ENCODE measurements at regions not wholly inside any gene's neighbourhood (a gene's known extent, or its start where the extent isn't known, plus 50 kb on each side); places are given as distances from the start of the nearest gene placed in this dataset.
"Not testable (repeated sequence)": the region's sequence is repeated elsewhere in the genome, so short reads cannot be mapped to it uniquely, and the experiment has no call there.

DNA sequence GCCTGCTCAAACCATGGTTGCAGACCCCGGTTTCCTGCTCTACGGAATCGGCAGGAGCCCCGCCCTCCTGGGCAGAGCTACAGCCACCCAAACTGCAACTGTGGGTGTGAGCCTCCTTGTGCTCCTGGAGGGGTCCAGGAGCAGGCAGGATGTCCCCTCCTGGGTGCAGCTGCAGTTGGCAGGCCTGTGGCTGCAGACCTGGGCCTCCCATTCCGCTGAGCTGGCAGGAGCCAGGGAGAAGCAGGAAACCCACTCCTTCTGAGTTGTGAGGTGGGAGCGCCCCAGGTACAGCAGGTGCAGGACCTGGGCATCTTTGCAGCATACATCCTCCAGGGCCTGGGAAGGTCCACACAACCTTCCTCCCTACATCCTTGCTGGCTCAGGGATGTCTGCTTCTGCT is 578.7 kb upstream of the USP24 start:
- in situ Hi-C loops (cut with HindIII; ENCODE audit: low sequenced_read_pairs): no loop called here
- no peak for DNase-seq (ENCODE audit: low read depth)
- TF ChIP-seq, protein P1, sequence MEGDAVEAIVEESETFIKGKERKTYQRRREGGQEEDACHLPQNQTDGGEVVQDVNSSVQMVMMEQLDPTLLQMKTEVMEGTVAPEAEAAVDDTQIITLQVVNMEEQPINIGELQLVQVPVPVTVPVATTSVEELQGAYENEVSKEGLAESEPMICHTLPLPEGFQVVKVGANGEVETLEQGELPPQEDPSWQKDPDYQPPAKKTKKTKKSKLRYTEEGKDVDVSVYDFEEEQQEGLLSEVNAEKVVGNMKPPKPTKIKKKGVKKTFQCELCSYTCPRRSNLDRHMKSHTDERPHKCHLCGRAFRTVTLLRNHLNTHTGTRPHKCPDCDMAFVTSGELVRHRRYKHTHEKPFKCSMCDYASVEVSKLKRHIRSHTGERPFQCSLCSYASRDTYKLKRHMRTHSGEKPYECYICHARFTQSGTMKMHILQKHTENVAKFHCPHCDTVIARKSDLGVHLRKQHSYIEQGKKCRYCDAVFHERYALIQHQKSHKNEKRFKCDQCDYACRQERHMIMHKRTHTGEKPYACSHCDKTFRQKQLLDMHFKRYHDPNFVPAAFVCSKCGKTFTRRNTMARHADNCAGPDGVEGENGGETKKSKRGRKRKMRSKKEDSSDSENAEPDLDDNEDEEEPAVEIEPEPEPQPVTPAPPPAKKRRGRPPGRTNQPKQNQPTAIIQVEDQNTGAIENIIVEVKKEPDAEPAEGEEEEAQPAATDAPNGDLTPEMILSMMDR (IDR thresholded peaks at IDR 0.05; ENCODE audit: low read depth, low read length, missing control alignments): no peak
- H3K4me3 ChIP-seq (ENCODE audit: low read depth, low read length): no peak overlapping the region

DNA sequence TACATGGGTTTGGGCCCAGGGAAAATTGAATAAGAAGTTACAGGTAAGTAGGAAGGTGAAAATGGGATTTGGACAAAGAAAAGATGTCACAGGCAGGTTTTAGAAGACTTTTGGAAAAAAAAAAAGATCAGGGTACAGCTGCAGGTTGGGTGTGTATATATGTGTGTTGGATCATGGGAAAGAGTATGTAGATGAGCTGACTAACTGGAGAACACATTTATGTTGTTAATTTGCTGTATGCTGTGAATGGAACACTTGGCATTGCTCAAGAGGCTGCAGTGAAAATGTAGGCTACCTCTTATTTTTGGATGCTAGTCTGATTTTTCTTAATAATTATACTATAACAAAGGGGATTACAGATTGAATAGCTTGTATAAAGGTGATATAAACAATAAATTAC is 577.7 kb upstream of the USP24 start:
- in situ Hi-C loops (cut with HindIII; ENCODE audit: low sequenced_read_pairs): no loop called here
- no peak for DNase-seq (ENCODE audit: low read depth)
- no peak overlapping the region for H3K4me3 ChIP-seq (ENCODE audit: low read depth, low read length)
- TF ChIP-seq, protein P1 (IDR thresholded peaks at IDR 0.05; ENCODE audit: low read depth, low read length, missing control alignments): no peak

DNA sequence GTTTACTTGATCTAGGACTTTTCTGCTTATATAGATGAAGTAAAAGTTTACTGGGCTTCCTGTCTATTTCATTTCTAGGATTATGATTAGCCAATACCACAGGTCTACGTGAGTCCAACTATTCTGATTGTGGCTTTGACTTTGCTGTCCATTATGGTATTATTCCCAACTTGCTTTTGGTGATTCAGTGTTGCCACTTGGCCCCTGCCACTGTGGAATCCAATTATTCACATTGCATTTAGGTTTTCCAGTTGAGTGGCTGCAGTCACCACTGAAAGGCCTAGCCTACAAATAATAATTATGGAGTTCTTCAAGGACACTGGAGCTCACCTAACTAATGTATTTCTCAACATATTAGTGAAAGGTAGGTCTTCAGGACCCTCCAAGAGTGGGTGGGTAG is 574.3 kb upstream of the USP24 start:
- DNase-seq (ENCODE audit: low read depth): peak; percentile 46
- H3K4me3 ChIP-seq (ENCODE audit: low read depth, low read length): no peak overlapping the region
- TF ChIP-seq, protein P1 (IDR thresholded peaks at IDR 0.05; ENCODE audit: low read depth, low read length, missing control alignments): no peak
- in situ Hi-C loops (cut with HindIII; ENCODE audit: low sequenced_read_pairs): no loop called here

DNA sequence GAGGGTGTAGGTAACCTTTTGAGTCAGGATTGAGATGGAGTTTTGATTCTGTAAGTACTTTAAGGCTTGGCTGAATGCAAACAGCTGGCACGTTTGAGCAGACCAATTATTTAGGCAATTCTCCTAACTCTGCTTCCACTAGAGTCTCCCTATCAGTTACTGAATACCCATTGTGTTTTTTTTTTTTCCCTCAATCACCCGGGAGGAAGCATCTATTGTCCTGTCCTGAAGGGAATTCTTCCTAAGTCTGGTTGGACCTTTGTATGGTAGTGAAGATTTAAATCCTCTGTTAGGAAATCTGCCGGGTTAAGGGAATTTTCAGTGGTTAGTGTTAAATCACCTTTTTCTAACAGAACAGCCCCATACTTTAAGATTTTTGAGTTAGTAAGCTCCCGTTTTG is 571.2 kb upstream of the USP24 start:
- DNase-seq (ENCODE audit: low read depth): no peak
- TF ChIP-seq, protein P1 (IDR thresholded peaks at IDR 0.05; ENCODE audit: low read depth, low read length, missing control alignments): no peak
- H3K4me3 ChIP-seq (ENCODE audit: low read depth, low read length): no peak overlapping the region
- in situ Hi-C loops (cut with HindIII; ENCODE audit: low sequenced_read_pairs): no loop called here

DNA sequence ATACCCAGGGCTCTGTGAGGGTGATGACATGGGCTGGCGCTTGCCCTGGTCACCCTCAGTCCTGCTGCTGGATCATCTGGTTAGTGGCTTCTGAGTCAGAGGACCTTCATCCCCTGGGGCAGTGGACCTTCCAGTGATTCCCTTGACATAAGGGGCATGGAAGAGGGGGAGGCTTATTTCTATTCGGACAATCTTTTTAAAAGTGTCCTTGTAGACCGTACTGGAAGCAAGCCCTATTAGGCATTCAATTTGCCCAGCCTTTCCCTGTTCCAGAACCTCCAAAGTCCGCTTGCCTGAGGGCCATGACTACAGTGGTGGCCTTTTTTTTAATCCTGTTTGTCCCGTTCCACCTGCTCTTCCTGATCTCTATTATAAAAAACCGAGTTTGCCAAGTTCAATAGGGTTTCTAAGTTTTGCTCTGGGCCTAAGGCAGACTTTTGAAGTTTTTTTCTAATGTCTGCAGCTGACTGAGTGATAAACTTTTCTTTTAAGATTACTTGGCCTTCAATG is 569.8 kb upstream of the USP24 start:
- in situ Hi-C loops (cut with HindIII; ENCODE audit: low sequenced_read_pairs); H3K4me3 ChIP-seq (ENCODE audit: low read depth, low read length); DNase-seq (ENCODE audit: low read depth): not testable (repeated sequence)

DNA sequence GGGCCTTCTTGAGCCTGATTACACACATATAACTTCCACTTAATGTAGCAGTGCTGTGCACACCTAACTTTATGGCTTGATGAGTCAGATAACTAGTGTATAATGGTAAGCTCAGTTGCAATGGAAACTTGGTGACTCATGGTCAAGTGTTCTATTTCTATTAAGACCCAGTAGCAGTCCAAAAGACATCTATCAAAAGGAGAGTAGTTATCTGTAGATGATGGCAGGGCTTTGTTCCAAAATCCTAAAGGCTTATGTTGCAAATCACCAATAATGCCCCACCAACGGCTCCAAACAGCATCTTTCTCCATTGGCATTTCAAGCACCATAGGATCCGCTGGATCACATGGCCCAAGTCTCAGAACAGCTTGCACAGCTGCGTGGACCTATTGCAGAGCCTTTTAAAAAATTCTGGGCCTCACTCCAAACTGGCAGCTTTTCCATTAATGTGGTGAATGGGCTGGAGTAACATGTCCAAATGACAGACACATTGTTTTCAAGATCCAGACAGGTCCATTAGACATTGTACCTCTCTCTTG is 566.8 kb upstream of the USP24 start:
- TF ChIP-seq, protein P1 (IDR thresholded peaks at IDR 0.05; ENCODE audit: low read depth, low read length, missing control alignments): no peak
- in situ Hi-C loops (cut with HindIII; ENCODE audit: low sequenced_read_pairs): no loop called here
- H3K4me3 ChIP-seq (ENCODE audit: low read depth, low read length): no peak overlapping the region
- DNase-seq (ENCODE audit: low read depth): peak; percentile 85

DNA sequence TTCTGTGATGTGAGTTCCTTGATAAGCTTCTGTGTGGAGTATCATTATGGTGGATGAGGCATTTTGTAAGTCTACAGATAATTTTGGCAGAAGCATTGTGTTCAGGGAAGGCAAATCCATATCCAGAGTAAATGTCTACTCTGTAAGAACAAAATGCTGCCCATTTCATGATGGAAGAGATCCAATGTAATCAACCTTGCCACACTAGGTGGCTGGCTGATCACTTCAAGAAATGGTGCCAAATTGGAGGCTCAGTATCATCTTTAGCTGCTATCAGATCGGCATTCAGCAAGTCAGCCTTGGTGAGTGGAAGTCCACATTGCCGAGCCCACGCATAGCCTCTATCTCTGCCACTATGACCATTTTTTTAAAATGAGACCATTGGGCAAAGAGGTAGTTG is 565.8 kb upstream of the USP24 start:
- H3K4me3 ChIP-seq (ENCODE audit: low read depth, low read length): no peak overlapping the region
- no peak for DNase-seq (ENCODE audit: low read depth)
- in situ Hi-C loops (cut with HindIII; ENCODE audit: low sequenced_read_pairs): no loop called here
- TF ChIP-seq, protein P1 (IDR thresholded peaks at IDR 0.05; ENCODE audit: low read depth, low read length, missing control alignments): no peak

All from astrocyte of the cerebellum (primary cell).